Body of pancreas (tissue), 4 donors: ENCODE measurements at regions not wholly inside any gene's neighbourhood (a gene's known extent, or its start where the extent isn't known, plus 50 kb on each side); places are given as distances from the start of the nearest gene placed in this dataset.
A peak's percentile ranks its signal among the peaks of the same experiment; 100 is the strongest.

Experiments used
- ATAC-seq: fragments of 150-250 bp; one replicate; pipeline ENCODE4 v1.9.1; 2016
- DNase-seq, 4 donors: peaks; one replicate each; pipeline ENCODE4 v3.0.0-alpha.2; 2019
- H3K27ac ChIP-seq, 4 donors: fragments of 200-600 bp; sonication (generic); 1 replicate in 3 of 4; 2 replicates in 1 of 4; pipeline versions ENCODE4 v1.5.1 to v1.6.1; 2016 to 2019; ENCODE audit warnings: mild to moderate bottlenecking in 1 of 4, mixed read lengths in 1 of 4, moderate library complexity in 1 of 4
- H3K27me3 ChIP-seq, 2 donors: fragments of 200-600 bp; sonication (generic); one replicate each; pipeline ENCODE4 v1.6.0; 2016; ENCODE audit warnings: mild to moderate bottlenecking in 1 of 2
- H3K36me3 ChIP-seq, 2 donors: fragments of 200-600 bp; sonication (generic); replicated peaks in 1 of 2; 2 replicates each; pipeline ENCODE4 v1.5.1; 2016; ENCODE audit warnings: low read depth in 2 of 2; ENCODE audit not compliant: insufficient read depth in 1 of 2
- H3K4me1 ChIP-seq: fragments of 200-600 bp; sonication (generic); one replicate; pipeline ENCODE4 v1.6.0; 2016
- H3K4me3 ChIP-seq, 2 donors: fragments of 200-600 bp; sonication (generic); 1 replicate in 1 of 2; 2 replicates in 1 of 2; pipeline ENCODE4 v1.5.1; 2016 to 2019
- H3K9me3 ChIP-seq, 3 donors: fragments of 200-600 bp; sonication (generic); 1 replicate in 2 of 3; 2 replicates in 1 of 3; pipeline ENCODE4 v1.5.1; 2016
- POLR2A ChIP-seq, 3 donors: fragments of 450-650 bp; IDR thresholded peaks; one replicate each; pipeline ENCODE4 v1.6.1; 2016; ENCODE audit warnings: antibody characterized with exemption in 3 of 3, mild to moderate bottlenecking in 2 of 3
- WGBS, 2 donors: methylation state at CpG; one replicate each; pipeline ENCODE4 v1.1.5; 2017; 5-methylcytosine and 5-hydroxymethylcytosine counted together
- intact Hi-C: fragments of 100-400 bp; cut with DNase I; formaldehyde crosslinking; loops from one replicate; pipeline ENCODE4 v1.15.1; 2023
- TF ChIP-seq, protein P1 (sequence below), 7 experiments: fragments of 450-650 bp in 4 of 7; fragments of 200-600 bp in 3 of 7; sonication (generic) in 3 of 7; IDR thresholded peaks; one replicate each; pipeline ENCODE4 v1.5.1; 2016 to 2019; ENCODE audit warnings: antibody characterized with exemption in 7 of 7

DNA sequence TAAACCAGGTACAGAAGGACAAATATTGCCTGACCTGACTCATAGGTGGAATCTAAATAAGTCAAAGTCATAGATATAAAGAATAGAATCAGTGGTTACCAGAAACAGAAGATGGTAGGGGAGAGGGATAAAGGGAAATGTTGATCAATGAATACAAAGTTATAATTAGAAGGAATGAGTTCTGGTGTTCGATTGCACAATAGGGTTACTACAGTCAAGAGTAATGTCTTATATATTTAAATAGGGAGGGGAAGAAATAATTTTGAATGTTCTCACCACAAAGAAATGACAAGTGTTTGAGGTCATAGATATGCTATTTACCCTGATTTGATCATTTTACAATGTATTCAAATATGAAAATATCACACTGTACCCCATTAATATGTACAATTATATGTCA lies 1541.2 kb downstream of the SLITRK1 start:
- H3K36me3 ChIP-seq = no peaks in the 10 kb centered on the region
- intact Hi-C loops = no loop called here
- H3K4me1 ChIP-seq = peaks cover 8% of the 10 kb centered on the region
- H3K27ac ChIP-seq = no peak overlapping the region
- H3K4me3 ChIP-seq = no peak overlapping the region
- ATAC-seq = no peak
- no peaks in the 10 kb centered on the region for H3K9me3 ChIP-seq
- WGBS, 2 donors = 87 to 88% methylated on average over 1 of the region's 1 CpG
- H3K27me3 ChIP-seq = no peaks in the 10 kb centered on the region
- TF ChIP-seq, protein P1, sequence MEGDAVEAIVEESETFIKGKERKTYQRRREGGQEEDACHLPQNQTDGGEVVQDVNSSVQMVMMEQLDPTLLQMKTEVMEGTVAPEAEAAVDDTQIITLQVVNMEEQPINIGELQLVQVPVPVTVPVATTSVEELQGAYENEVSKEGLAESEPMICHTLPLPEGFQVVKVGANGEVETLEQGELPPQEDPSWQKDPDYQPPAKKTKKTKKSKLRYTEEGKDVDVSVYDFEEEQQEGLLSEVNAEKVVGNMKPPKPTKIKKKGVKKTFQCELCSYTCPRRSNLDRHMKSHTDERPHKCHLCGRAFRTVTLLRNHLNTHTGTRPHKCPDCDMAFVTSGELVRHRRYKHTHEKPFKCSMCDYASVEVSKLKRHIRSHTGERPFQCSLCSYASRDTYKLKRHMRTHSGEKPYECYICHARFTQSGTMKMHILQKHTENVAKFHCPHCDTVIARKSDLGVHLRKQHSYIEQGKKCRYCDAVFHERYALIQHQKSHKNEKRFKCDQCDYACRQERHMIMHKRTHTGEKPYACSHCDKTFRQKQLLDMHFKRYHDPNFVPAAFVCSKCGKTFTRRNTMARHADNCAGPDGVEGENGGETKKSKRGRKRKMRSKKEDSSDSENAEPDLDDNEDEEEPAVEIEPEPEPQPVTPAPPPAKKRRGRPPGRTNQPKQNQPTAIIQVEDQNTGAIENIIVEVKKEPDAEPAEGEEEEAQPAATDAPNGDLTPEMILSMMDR (IDR thresholded peaks at IDR 0.05) = no peak
- no peak for TF ChIP-seq POLR2A (IDR thresholded peaks at IDR 0.05)
- no peak for DNase-seq

DNA sequence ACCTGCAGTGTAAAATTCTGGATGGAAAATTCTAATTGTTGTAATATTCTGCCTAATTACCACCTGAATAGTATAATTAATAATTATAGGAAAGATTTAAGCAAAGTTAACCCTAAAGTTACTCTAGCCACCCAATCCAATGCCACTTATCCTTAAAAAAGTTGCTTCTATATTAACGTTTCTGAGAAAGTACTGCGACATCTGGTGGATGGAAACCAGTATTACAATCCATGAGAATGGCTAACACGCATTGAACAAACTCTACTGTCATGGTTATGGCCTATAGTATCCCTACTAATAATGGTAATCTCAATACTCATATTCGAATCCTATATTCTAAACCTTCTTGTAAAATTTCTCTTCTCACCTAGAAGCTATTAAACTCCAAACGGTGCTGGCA lies 1551.8 kb downstream of the SLITRK1 start:
- 37 to 57% methylated on average over 5 of the region's 5 CpGs for WGBS, 2 donors
- TF ChIP-seq, protein P1 (IDR thresholded peaks at IDR 0.05) = peak in 3 of 7 experiments; percentile 16 to 24 (median 21)
- no peak for TF ChIP-seq POLR2A (IDR thresholded peaks at IDR 0.05)
- ATAC-seq = no peak

DNA sequence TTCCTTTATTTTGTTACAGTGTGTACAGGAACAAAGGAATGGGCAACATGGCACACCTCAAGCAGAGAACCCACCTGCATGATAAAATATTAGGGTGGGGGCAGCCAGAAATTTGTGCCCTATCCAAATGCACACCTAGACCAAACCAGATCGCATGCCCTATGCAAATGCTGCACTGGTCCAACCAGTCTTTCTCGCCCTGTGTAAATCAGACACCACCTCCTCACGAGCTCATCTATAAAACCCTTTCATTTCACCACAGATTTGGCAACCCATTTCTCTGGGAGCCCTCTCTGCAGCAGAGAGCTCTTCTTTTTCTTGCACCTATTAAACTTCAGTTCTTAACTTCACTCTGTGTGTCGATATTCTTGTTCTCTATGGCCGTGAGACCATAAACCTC lies 1559.2 kb downstream of the SLITRK1 start:
- intact Hi-C loops = no loop called here
- Histone ChIP-seq H3K36me3 (no peaks in the 10 kb centered on the region), H3K4me3 (no peak overlapping the region), H3K27ac (no peak overlapping the region), H3K27me3 (no peaks in the 10 kb centered on the region), H3K9me3 (peaks cover 0 to 5% (median 0%) of the 10 kb centered on the region in 3 donors), H3K4me1 (no peaks in the 10 kb centered on the region)
- ATAC-seq = no peak
- no peak for TF ChIP-seq POLR2A (IDR thresholded peaks at IDR 0.05)
- TF ChIP-seq, protein P1 (IDR thresholded peaks at IDR 0.05) = no peak
- WGBS, 2 donors = 70 to 74% methylated on average over 5 of the region's 5 CpGs
- no peak for DNase-seq

More for the DNA sequence above, 1551.8 kb downstream of the SLITRK1 start:
- no peak overlapping the region for H3K4me3 ChIP-seq
- H3K36me3 ChIP-seq = no peaks in the 10 kb centered on the region
- no peak overlapping the region for H3K27ac ChIP-seq
- no peaks in the 10 kb centered on the region for H3K4me1 ChIP-seq
- DNase-seq = no peak
- intact Hi-C loops = no loop called here
- no peaks in the 10 kb centered on the region for H3K27me3 ChIP-seq
- H3K9me3 ChIP-seq = no peaks in the 10 kb centered on the region

DNA sequence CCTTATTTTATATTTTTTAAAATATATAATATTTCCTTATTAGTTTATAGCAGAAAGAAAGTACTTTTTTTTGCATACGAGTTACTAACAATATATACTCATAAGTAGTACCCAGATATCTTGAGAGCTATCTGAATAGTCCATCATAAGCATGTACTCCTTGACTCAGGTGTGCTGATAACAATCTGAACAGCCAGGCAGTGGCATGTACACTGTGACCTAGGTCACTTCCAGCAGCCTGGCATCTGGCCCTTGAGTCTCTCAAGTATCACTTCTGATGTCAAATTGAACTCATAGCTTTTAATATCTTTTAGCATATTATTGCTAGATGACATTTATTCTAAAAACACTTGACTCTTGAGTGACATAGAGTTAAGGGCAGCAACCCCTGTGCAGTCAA lies 1576.7 kb downstream of the SLITRK1 start:
- no peaks in the 10 kb centered on the region for H3K4me1 ChIP-seq
- intact Hi-C loops = no loop called here
- H3K27me3 ChIP-seq = no peaks in the 10 kb centered on the region
- ATAC-seq (no peak), DNase-seq (no peak)
- H3K36me3 ChIP-seq = no peaks in the 10 kb centered on the region
- no peak overlapping the region for H3K4me3 ChIP-seq
- TF ChIP-seq POLR2A (IDR thresholded peaks at IDR 0.05) = no peak
- TF ChIP-seq, protein P1 (IDR thresholded peaks at IDR 0.05) = no peak
- 50 to 52% methylated on average over 1 of the region's 1 CpG for WGBS, 2 donors
- H3K9me3 ChIP-seq = no peaks in the 10 kb centered on the region
- H3K27ac ChIP-seq = no peak overlapping the region

DNA sequence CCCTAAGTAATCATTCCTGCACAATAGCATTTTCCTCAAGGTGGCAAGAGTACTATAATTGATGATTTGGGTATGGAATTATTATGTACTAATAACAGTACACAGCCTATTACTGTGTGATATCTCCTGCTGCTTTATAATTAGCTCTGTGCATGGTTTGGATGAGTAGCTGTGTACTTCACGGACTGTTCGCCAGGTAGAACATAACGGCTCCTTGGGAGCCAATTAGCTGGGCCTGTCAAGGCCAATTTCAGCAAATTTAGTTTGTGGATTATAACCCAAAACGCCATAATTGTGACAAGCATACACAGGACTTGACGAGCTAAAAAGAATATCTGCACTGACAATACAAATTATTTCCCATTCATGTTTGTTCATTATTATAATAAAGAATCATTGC lies 1584.2 kb downstream of the SLITRK1 start:
- ATAC-seq (no peak), DNase-seq (no peak)
- intact Hi-C loops = no loop called here
- Histone ChIP-seq H3K4me1 (no peaks in the 10 kb centered on the region), H3K27ac (no peak overlapping the region), H3K27me3 (no peaks in the 10 kb centered on the region), H3K9me3 (no peaks in the 10 kb centered on the region), H3K36me3 (no peaks in the 10 kb centered on the region), H3K4me3 (no peak overlapping the region)
- WGBS, 2 donors = 77% methylated on average over 5 of the region's 5 CpGs
- TF ChIP-seq POLR2A (IDR thresholded peaks at IDR 0.05) = no peak
- TF ChIP-seq, protein P1 (IDR thresholded peaks at IDR 0.05) = no peak
